OCI-LY1 (cell line): ENCODE measurements at regions not wholly inside any gene's neighbourhood (a gene's known extent, or its start where the extent isn't known, plus 50 kb on each side); places are given as distances from the start of the nearest gene placed in this dataset.

Source experiments
- H2AFZ ChIP-seq: fragments of 200-600 bp; sonication (generic), shearing (Covaris generic); 2 replicates; pipeline ENCODE4 v1.6.0; 2014; ENCODE audit warnings: antibody characterized with exemption, mild to moderate bottlenecking, low read length
- H3F3A ChIP-seq: fragments of 200-600 bp; sonication (generic), shearing (Covaris generic); 2 replicates; pipeline ENCODE4 v1.6.0; 2014; ENCODE audit warnings: mild to moderate bottlenecking, antibody characterized with exemption, low read length, moderate library complexity; ENCODE audit not compliant: insufficient read depth
- H3K27ac ChIP-seq: fragments of 200-600 bp; sonication (generic); 2 replicates; pipeline ENCODE4 v1.5.1; 2014; ENCODE audit warnings: low read length, mixed run types, mild to moderate bottlenecking, low read depth; ENCODE audit not compliant: poor library complexity, severe bottlenecking
- H3K27me3 ChIP-seq: fragments of 200-600 bp; sonication (generic); 2 replicates; pipeline ENCODE4 v1.6.0; 2014; ENCODE audit warnings: antibody characterized with exemption, mild to moderate bottlenecking, low read length, moderate library complexity; ENCODE audit not compliant: insufficient read depth
- H3K36me3 ChIP-seq: fragments of 200-600 bp; sonication (generic); 2 replicates; pipeline ENCODE4 v1.6.1; 2014; ENCODE audit warnings: mild to moderate bottlenecking, antibody characterized with exemption, low read length, moderate library complexity, mixed read lengths; ENCODE audit not compliant: insufficient read depth
- H3K4me1 ChIP-seq: fragments of 200-600 bp; sonication (generic); 2 replicates; pipeline ENCODE4 v1.5.1; 2014; ENCODE audit warnings: mild to moderate bottlenecking, low read length, moderate library complexity; ENCODE audit not compliant: insufficient read depth, severe bottlenecking
- H3K4me2 ChIP-seq: fragments of 200-600 bp; sonication (generic), shearing (Covaris generic); 2 replicates; pipeline ENCODE4 v1.6.1; 2014; ENCODE audit warnings: low read length
- H3K4me3 ChIP-seq: fragments of 200-600 bp; sonication (generic); 2 replicates; pipeline ENCODE4 v1.5.1; 2014; ENCODE audit warnings: low read length, low read depth, mild to moderate bottlenecking, mixed read lengths; ENCODE audit not compliant: poor library complexity, severe bottlenecking
- H3K79me2 ChIP-seq: fragments of 200-600 bp; shearing (Covaris generic); 2 replicates; pipeline ENCODE4 v1.6.1; 2016; ENCODE audit warnings: mixed run types, low read length, mixed read lengths; ENCODE audit not compliant: insufficient read depth
- H3K9ac ChIP-seq: fragments of 200-600 bp; sonication (generic), shearing (Covaris generic); 2 replicates; pipeline ENCODE4 v1.6.1; 2014; ENCODE audit warnings: mild to moderate bottlenecking, low read length, mixed read lengths
- H3K9me2 ChIP-seq: fragments of 200-600 bp; sonication (generic), shearing (Covaris generic); 2 replicates; pipeline ENCODE4 v1.6.1; 2014; ENCODE audit warnings: low read depth, mild to moderate bottlenecking, low read length, mixed read lengths
- H3K9me3 ChIP-seq: fragments of 200-600 bp; shearing (Covaris generic); 2 replicates; pipeline ENCODE4 v1.6.1; 2014; ENCODE audit warnings: low read length, mixed read lengths
- H4K20me1 ChIP-seq: fragments of 200-600 bp; sonication (generic), shearing (Covaris generic); 2 replicates; pipeline ENCODE4 v1.6.0; 2016; ENCODE audit warnings: mild to moderate bottlenecking, low read length; ENCODE audit not compliant: insufficient read depth
- CTCF ChIP-seq: fragments of 200-600 bp; sonication (generic), shearing (Covaris generic); IDR thresholded peaks from 2 replicates; pipeline ENCODE4 v1.5.1; 2017; ENCODE audit warnings: mild to moderate bottlenecking, antibody characterized with exemption, low read length, moderate library complexity, mixed read lengths
- EZH2 ChIP-seq: fragments of 200-600 bp; sonication (generic), shearing (Covaris generic); IDR thresholded peaks from 2 replicates; pipeline ENCODE4 v1.8.0; 2017; ENCODE audit warnings: borderline replicate concordance, mixed run types, mild to moderate bottlenecking, antibody characterized with exemption, low read length, moderate library complexity, mixed read lengths

GRCh38 chr2:147689220-147689909, 155.5 kb upstream of the ACVR2A start:
- Histone ChIP-seq H3K9ac (no peak overlapping the region), H2AFZ (no peak overlapping the region), H3K9me2 (no peaks in the 10 kb centered on the region), H3K36me3 (no peaks in the 10 kb centered on the region), H3F3A (no peaks in the 10 kb centered on the region), H3K9me3 (no peaks in the 10 kb centered on the region), H3K4me2 (no peak overlapping the region), H3K79me2 (no peaks in the 10 kb centered on the region), H3K27me3 (no peaks in the 10 kb centered on the region), H3K4me3 (no peak overlapping the region), H4K20me1 (no peaks in the 10 kb centered on the region), H3K27ac (no peak overlapping the region), H3K4me1 (no peaks in the 10 kb centered on the region)
- TF ChIP-seq EZH2, result no peak

GRCh38 chr2:147688242-147688641, 156.6 kb upstream of the ACVR2A start:
- Histone ChIP-seq H3K36me3 (no peaks in the 10 kb centered on the region), H3K27ac (no peak overlapping the region), H3K9me3 (no peaks in the 10 kb centered on the region), H3K4me2 (no peak overlapping the region), H3K4me3 (no peak overlapping the region), H2AFZ (no peak overlapping the region), H3K4me1 (no peaks in the 10 kb centered on the region), H3K27me3 (no peaks in the 10 kb centered on the region), H3K79me2 (no peaks in the 10 kb centered on the region), H3F3A (no peaks in the 10 kb centered on the region), H3K9me2 (no peaks in the 10 kb centered on the region), H4K20me1 (no peaks in the 10 kb centered on the region), H3K9ac (no peak overlapping the region)
- TF ChIP-seq EZH2 (no peak), CTCF (no peak)

- Histone ChIP-seq H3K9me3 (no peaks in the 10 kb centered on the region), H3K79me2 (no peaks in the 10 kb centered on the region), H2AFZ (no peak overlapping the region), H3K27me3 (no peaks in the 10 kb centered on the region), H3K27ac (no peak overlapping the region), H3F3A (no peaks in the 10 kb centered on the region), H3K4me3 (no peak overlapping the region), H3K36me3 (no peaks in the 10 kb centered on the region), H4K20me1 (no peaks in the 10 kb centered on the region), H3K4me2 (no peak overlapping the region), H3K9ac (no peak overlapping the region), H3K4me1 (no peaks in the 10 kb centered on the region), H3K9me2 (no peaks in the 10 kb centered on the region)
- TF ChIP-seq EZH2 (no peak), CTCF (no peak)
These were observed 158.5 kb upstream of the ACVR2A start for GRCh38 chr2:147686365-147686764.

GRCh38 chr2:147684903-147685302, 159.9 kb upstream of the ACVR2A start:
- TF ChIP-seq EZH2 (no peak), CTCF (no peak)
- Histone ChIP-seq H4K20me1 (no peaks in the 10 kb centered on the region), H3K4me2 (no peak overlapping the region), H3K9ac (no peak overlapping the region), H3K9me3 (no peaks in the 10 kb centered on the region), H3K36me3 (no peaks in the 10 kb centered on the region), H2AFZ (no peak overlapping the region), H3K4me3 (no peak overlapping the region), H3K27me3 (no peaks in the 10 kb centered on the region), H3K79me2 (no peaks in the 10 kb centered on the region), H3F3A (no peaks in the 10 kb centered on the region), H3K9me2 (no peaks in the 10 kb centered on the region), H3K27ac (no peak overlapping the region), H3K4me1 (no peaks in the 10 kb centered on the region)
